Endodermal cell (in vitro differentiated cells): ENCODE measurements at regions not wholly inside any gene's neighbourhood (a gene's known extent, or its start where the extent isn't known, plus 50 kb on each side); places are given as distances from the start of the nearest gene placed in this dataset.

ENCODE experiments used
- DNase-seq: peaks from one replicate; pipeline ENCODE4 v3.0.0-alpha.2; 2017
- H3K27ac ChIP-seq: 2 replicates; pipeline ENCODE4 v1.5.1; 2013; ENCODE audit warnings: mild to moderate bottlenecking, low read depth, low read length, moderate library complexity
- H3K27me3 ChIP-seq: 2 replicates; pipeline ENCODE4 v1.6.1; 2013; ENCODE audit warnings: mild to moderate bottlenecking, low read length, moderate library complexity; ENCODE audit not compliant: insufficient read depth, control insufficient read depth, poor library complexity, severe bottlenecking
- H3K36me3 ChIP-seq: 2 replicates; pipeline ENCODE4 v1.7.0; 2013; ENCODE audit warnings: mild to moderate bottlenecking, low read length, moderate library complexity; ENCODE audit not compliant: control insufficient read depth, insufficient read depth
- H3K4me1 ChIP-seq: one replicate; pipeline ENCODE4 v1.7.0; 2013; ENCODE audit warnings: low read length; ENCODE audit not compliant: control insufficient read depth, insufficient read depth
- H3K4me3 ChIP-seq: 2 replicates; pipeline ENCODE4 v1.5.1; 2013; ENCODE audit warnings: mild to moderate bottlenecking, low read length, moderate library complexity
- H3K9ac ChIP-seq: 2 replicates; pipeline ENCODE4 v1.6.1; 2013; ENCODE audit warnings: mild to moderate bottlenecking, low read length, moderate library complexity; ENCODE audit not compliant: poor library complexity, severe bottlenecking; ENCODE audit errors: extremely low read depth
- H3K9me3 ChIP-seq: 2 replicates; pipeline ENCODE4 v1.6.1; 2013; ENCODE audit warnings: mild to moderate bottlenecking, low read length, moderate library complexity; ENCODE audit not compliant: control insufficient read depth
- H3K27ac Mint-ChIP-seq: 2 replicates; pipeline ENCODE4 v1.8.0; 2020; ENCODE audit warnings: mixed read lengths
- H3K27me3 Mint-ChIP-seq: 2 replicates; pipeline ENCODE4 v1.8.0; 2021; ENCODE audit warnings: mild to moderate bottlenecking, mixed read lengths; ENCODE audit not compliant: insufficient read depth
- H3K36me3 Mint-ChIP-seq: 2 replicates; pipeline ENCODE4 v1.8.0; 2020; ENCODE audit warnings: low read depth, mixed read lengths
- H3K4me1 Mint-ChIP-seq: 2 replicates; pipeline ENCODE4 v1.8.0; 2020; ENCODE audit warnings: mixed read lengths
- H3K4me3 Mint-ChIP-seq: 2 replicates; pipeline ENCODE4 v1.8.0; 2020; ENCODE audit warnings: mild to moderate bottlenecking, moderate library complexity, mixed read lengths
- H3K9me3 Mint-ChIP-seq: 2 replicates; pipeline ENCODE4 v1.8.0; 2020; ENCODE audit warnings: mild to moderate bottlenecking, mixed read lengths
- CTCF ChIP-seq: fragments of 200-600 bp; sonication (generic); conservative IDR thresholded peaks from 2 replicates; pipeline ENCODE4 v1.5.0; 2021; ENCODE audit warnings: antibody characterized with exemption, mild to moderate bottlenecking
- WGBS, 2 experiments: methylation state at CpG; one replicate each; pipeline versions ENCODE4 v1.1.5 to v1.1.7; 2013; ENCODE audit warnings: missing lambda C conversion rate in 2 of 2, mixed read lengths in 1 of 2; ENCODE audit not compliant: insufficient coverage in 1 of 2, insufficient read length in 1 of 2; 5-methylcytosine and 5-hydroxymethylcytosine counted together

GRCh38 chr14:101239065-101239464 lies 322.2 kb upstream of the DIO3 start:
- no peak overlapping the region for H3K9ac ChIP-seq
- H3K27ac ChIP-seq: no peak overlapping the region
- Mint-ChIP-seq H3K4me1 (peaks cover 31% of the 10 kb centered on the region), H3K27ac (no peak overlapping the region), H3K4me3 (no peak overlapping the region), H3K9me3 (peaks cover 10% of the 10 kb centered on the region), H3K27me3 (peaks cover 2% of the 10 kb centered on the region), H3K36me3 (no peaks in the 10 kb centered on the region)
- no peak for TF ChIP-seq CTCF
- no peaks in the 10 kb centered on the region for H3K36me3 ChIP-seq
- no peak overlapping the region for H3K4me3 ChIP-seq
- H3K4me1 ChIP-seq: peaks cover 4% of the 10 kb centered on the region
- no peaks in the 10 kb centered on the region for H3K9me3 ChIP-seq
- peak; percentile 39 for DNase-seq
- H3K27me3 ChIP-seq: no peaks in the 10 kb centered on the region
- 89% methylated on average over 7 to 9 of the region's 9 CpGs for WGBS, 2 experiments

GRCh38 chr14:101241147-101241546 lies 320.1 kb upstream of the DIO3 start:
- DNase-seq: peak; percentile 10
- H3K9ac ChIP-seq: no peak overlapping the region
- Mint-ChIP-seq H3K4me1 (peaks cover 16% of the 10 kb centered on the region), H3K27me3 (peaks cover 2% of the 10 kb centered on the region), H3K9me3 (peaks cover 10% of the 10 kb centered on the region), H3K4me3 (no peak overlapping the region), H3K27ac (no peak overlapping the region), H3K36me3 (no peaks in the 10 kb centered on the region)
- no peaks in the 10 kb centered on the region for H3K36me3 ChIP-seq
- H3K4me1 ChIP-seq: peaks cover 4% of the 10 kb centered on the region
- H3K27me3 ChIP-seq: no peaks in the 10 kb centered on the region
- WGBS, 2 experiments: 92 to 100% methylated on average over 2 of the region's 2 CpGs
- peaks cover 8% of the 10 kb centered on the region for H3K9me3 ChIP-seq
- TF ChIP-seq CTCF: no peak
- no peak overlapping the region for H3K4me3 ChIP-seq
- H3K27ac ChIP-seq: no peak overlapping the region

DNA sequence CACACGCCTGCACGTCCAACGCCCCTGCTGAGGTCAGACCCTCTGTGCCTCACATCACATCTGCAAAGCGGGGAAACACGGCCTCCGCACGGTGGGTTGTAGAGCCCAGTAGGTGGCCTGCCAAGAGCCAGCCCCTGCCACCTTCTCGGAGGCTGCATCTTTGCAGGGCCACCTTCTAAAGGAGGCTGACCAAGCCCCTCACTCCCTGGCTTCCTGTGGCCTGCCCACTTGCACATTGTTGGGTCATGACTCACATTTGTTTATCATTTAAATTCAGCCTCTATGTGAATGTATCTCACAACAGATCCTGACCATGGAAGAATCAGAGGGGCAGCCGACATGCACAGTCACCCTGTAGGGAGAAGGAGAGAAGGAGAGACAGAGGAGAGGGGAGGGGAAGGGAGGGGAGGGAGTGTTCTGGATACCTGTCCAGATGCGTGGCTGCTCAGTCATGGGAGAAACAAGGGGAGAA lies 319.5 kb upstream of the DIO3 start:
- no peak overlapping the region for H3K4me3 Mint-ChIP-seq
- H3K27me3 ChIP-seq: no peaks in the 10 kb centered on the region
- H3K4me3 ChIP-seq: no peak overlapping the region
- no peaks in the 10 kb centered on the region for H3K4me1 ChIP-seq
- peak; percentile 69 for DNase-seq
- peaks cover 2% of the 10 kb centered on the region for H3K27me3 Mint-ChIP-seq
- no peaks in the 10 kb centered on the region for H3K36me3 Mint-ChIP-seq
- 72 to 83% methylated on average over 5 to 10 of the region's 10 CpGs for WGBS, 2 experiments
- H3K9me3 Mint-ChIP-seq: peaks cover 10% of the 10 kb centered on the region
- no peak for TF ChIP-seq CTCF
- no peaks in the 10 kb centered on the region for H3K36me3 ChIP-seq
- H3K27ac Mint-ChIP-seq: no peak overlapping the region
- no peak overlapping the region for H3K27ac ChIP-seq
- peaks cover 10% of the 10 kb centered on the region for H3K4me1 Mint-ChIP-seq
- peaks cover 8% of the 10 kb centered on the region for H3K9me3 ChIP-seq
- no peak overlapping the region for H3K9ac ChIP-seq
